ENCODE measurements at regions not wholly inside any gene's neighbourhood (a gene's known extent, or its start where the extent isn't known, plus 50 kb on each side); places are given as distances from the start of the nearest gene placed in this dataset.

DNA sequence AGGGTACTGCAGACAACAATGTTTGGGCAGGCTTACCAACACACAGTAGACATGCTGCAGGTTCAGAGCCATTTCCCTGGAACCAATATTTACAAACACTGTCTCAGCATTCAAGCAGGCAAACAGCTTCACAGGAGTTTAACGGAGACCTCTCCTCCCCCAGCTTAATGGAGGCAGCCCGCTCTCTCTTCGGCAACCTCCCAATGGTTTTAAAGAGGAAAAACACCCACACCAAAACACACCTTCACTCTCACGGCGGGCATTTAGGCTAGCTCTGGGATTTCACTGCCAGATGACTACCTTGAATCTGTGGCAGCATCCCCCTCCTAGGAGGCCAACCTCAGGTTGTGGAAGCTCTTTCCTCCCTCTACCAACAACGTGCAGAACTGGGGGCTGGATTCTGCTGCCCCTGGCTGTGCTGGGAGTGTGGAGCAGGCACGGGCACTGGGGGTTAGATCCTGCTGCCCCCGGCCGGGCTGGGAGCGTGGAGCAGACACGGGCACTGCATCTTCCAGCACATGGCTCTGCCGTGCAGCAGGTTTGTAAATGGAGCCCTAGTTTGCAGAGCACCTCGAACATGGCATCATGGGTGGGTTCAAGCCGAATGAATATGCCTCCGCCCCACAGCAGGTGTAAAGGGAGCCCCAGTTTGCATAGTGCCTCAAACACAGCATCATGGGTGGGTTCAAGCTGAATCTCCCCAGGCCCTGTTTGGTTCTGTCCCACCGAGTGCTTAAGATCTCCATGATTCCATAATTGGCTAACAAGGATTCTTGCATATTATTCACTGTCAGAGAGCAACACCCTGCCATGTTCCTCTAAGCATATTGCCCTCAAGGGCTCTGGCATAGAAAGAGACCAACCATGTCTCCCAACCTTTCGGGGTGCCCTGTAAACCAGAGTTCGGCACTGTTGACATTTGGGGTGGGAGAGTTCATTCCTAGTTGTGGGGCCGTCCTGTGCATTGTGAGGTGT, 86.4 kb downstream of the RBFOX3 start:
- in situ Hi-C loops (cut with HindIII; ENCODE audit: low pct_unique_long_range_greater_than_20kb, low sequenced_read_pairs) (no loop called here), intact Hi-C loops (cut with micrococcal nuclease; ENCODE audit: unreplicated experiment) (no loop called here)
- ChIA-PET CTCF (no interaction called here), POLR2A (no interaction called here)
- Histone ChIP-seq H3K36me3 (ENCODE audit: control insufficient read depth, insufficient read depth, low read length) (no peaks in the 10 kb centered on the region; the same call in 1 of the 2 replicates), H3K27ac (ENCODE audit: low read length) (no peak overlapping the region), H3K4me3 (ENCODE audit: low read depth in 2 of 2, low read length in 2 of 2) (no peak overlapping the region), H3K9me3 (ENCODE audit: control insufficient read depth, insufficient read depth, low read depth, low read length) (no peaks in the 10 kb centered on the region), H3K4me1 (ENCODE audit: control insufficient read depth, insufficient read depth, low read length) (no peaks in the 10 kb centered on the region), H3K27me3 (ENCODE audit: control insufficient read depth, insufficient read depth, low read length) (peaks cover 41% of the 10 kb centered on the region)
- TF ChIP-seq, protein P1, sequence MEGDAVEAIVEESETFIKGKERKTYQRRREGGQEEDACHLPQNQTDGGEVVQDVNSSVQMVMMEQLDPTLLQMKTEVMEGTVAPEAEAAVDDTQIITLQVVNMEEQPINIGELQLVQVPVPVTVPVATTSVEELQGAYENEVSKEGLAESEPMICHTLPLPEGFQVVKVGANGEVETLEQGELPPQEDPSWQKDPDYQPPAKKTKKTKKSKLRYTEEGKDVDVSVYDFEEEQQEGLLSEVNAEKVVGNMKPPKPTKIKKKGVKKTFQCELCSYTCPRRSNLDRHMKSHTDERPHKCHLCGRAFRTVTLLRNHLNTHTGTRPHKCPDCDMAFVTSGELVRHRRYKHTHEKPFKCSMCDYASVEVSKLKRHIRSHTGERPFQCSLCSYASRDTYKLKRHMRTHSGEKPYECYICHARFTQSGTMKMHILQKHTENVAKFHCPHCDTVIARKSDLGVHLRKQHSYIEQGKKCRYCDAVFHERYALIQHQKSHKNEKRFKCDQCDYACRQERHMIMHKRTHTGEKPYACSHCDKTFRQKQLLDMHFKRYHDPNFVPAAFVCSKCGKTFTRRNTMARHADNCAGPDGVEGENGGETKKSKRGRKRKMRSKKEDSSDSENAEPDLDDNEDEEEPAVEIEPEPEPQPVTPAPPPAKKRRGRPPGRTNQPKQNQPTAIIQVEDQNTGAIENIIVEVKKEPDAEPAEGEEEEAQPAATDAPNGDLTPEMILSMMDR (IDR thresholded peaks at IDR 0.05), result no peak
- TF ChIP-seq, protein P2, sequence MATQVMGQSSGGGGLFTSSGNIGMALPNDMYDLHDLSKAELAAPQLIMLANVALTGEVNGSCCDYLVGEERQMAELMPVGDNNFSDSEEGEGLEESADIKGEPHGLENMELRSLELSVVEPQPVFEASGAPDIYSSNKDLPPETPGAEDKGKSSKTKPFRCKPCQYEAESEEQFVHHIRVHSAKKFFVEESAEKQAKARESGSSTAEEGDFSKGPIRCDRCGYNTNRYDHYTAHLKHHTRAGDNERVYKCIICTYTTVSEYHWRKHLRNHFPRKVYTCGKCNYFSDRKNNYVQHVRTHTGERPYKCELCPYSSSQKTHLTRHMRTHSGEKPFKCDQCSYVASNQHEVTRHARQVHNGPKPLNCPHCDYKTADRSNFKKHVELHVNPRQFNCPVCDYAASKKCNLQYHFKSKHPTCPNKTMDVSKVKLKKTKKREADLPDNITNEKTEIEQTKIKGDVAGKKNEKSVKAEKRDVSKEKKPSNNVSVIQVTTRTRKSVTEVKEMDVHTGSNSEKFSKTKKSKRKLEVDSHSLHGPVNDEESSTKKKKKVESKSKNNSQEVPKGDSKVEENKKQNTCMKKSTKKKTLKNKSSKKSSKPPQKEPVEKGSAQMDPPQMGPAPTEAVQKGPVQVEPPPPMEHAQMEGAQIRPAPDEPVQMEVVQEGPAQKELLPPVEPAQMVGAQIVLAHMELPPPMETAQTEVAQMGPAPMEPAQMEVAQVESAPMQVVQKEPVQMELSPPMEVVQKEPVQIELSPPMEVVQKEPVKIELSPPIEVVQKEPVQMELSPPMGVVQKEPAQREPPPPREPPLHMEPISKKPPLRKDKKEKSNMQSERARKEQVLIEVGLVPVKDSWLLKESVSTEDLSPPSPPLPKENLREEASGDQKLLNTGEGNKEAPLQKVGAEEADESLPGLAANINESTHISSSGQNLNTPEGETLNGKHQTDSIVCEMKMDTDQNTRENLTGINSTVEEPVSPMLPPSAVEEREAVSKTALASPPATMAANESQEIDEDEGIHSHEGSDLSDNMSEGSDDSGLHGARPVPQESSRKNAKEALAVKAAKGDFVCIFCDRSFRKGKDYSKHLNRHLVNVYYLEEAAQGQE (IDR thresholded peaks at IDR 0.05; ENCODE audit: insufficient read depth in 1 of 2, low read depth in 2 of 2, low read length in 1 of 2), result no peak
- no peak for TF ChIP-seq SIN3A (IDR thresholded peaks at IDR 0.05; ENCODE audit: borderline replicate concordance, insufficient read depth, low read depth, low read length)
- no peak for TF ChIP-seq POLR2AphosphoS5 (IDR thresholded peaks at IDR 0.05; ENCODE audit: low read depth, low read length)
- no peak for TF ChIP-seq TCF7L2 (IDR thresholded peaks at IDR 0.05; ENCODE audit: low read depth, low read length)
- no peak for DNase-seq (ENCODE audit: low read depth, low spot score)
- no peak for ATAC-seq
- BruUV-seq (replicated peaks), result no TSS peak

DNA sequence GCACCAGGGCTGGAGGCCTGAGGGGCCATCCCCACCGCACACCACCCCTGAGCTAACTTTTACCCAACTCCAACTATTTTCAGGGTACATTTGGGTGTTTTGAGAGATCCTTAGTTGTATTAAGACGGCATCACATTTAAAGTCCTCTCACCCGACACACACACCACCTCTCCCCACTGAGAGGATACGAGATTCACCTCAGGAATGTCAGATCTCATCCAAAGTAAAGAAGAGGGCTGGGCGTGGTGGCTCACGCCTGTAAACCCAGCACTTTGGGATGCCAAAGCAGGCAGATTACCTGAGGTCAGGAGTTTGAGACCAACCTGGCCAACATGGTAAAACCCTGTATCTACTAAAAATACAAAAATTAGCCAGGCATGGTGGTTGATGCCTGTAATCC, 88.4 kb downstream of the RBFOX3 start:
- no peak for DNase-seq (ENCODE audit: low read depth, low spot score)
- H3K27me3 ChIP-seq (ENCODE audit: control insufficient read depth, insufficient read depth, low read length), result peaks cover 36% of the 10 kb centered on the region
- H3K4me3 ChIP-seq (ENCODE audit: low read depth in 2 of 2, low read length in 2 of 2), result no peak overlapping the region
- intact Hi-C loops (cut with micrococcal nuclease; ENCODE audit: unreplicated experiment), result no loop called here
- ATAC-seq, result no peak
- POLR2A ChIA-PET, result interaction anchor here (0.6 kb wide), 1 partner anchor 130 kb away, joined by 3 read pairs; no protein-coding TSS in a partner anchor
- H3K4me1 ChIP-seq (ENCODE audit: control insufficient read depth, insufficient read depth, low read length), result no peaks in the 10 kb centered on the region
- TF ChIP-seq, protein P1 (IDR thresholded peaks at IDR 0.05), result no peak
- TF ChIP-seq SIN3A (IDR thresholded peaks at IDR 0.05; ENCODE audit: borderline replicate concordance, insufficient read depth, low read depth, low read length), result no peak
- TF ChIP-seq POLR2AphosphoS5 (IDR thresholded peaks at IDR 0.05; ENCODE audit: low read depth, low read length), result no peak
- no peak for TF ChIP-seq TCF7L2 (IDR thresholded peaks at IDR 0.05; ENCODE audit: low read depth, low read length)
- TF ChIP-seq, protein P2 (IDR thresholded peaks at IDR 0.05; ENCODE audit: insufficient read depth in 1 of 2, low read depth in 2 of 2, low read length in 1 of 2), result no peak
- H3K9me3 ChIP-seq (ENCODE audit: control insufficient read depth, insufficient read depth, low read depth, low read length), result no peaks in the 10 kb centered on the region
- no peak overlapping the region for H3K27ac ChIP-seq (ENCODE audit: low read length)
- in situ Hi-C loops (cut with HindIII; ENCODE audit: low pct_unique_long_range_greater_than_20kb, low sequenced_read_pairs), result no loop called here
- no TSS peak for BruUV-seq (replicated peaks)
- no peaks in the 10 kb centered on the region; the same call in 1 of the 2 replicates for H3K36me3 ChIP-seq (ENCODE audit: control insufficient read depth, insufficient read depth, low read length)
- CTCF ChIA-PET, result no interaction called here
